OCI-LY7 (cell line): ENCODE measurements at regions not wholly inside any gene's neighbourhood (a gene's known extent, or its start where the extent isn't known, plus 50 kb on each side); places are given as distances from the start of the nearest gene placed in this dataset.

Experiments used
- BruUV-seq: library from RNA; stranded (reverse); fragments of 400-500 nt; replicated peaks from 2 replicates; lab custom pipeline; 2021; lab: Mats Ljungman, UMichigan
- CTCF ChIA-PET: fragments of 300-600 bp; sonication (Branson Sonifier 250); formaldehyde crosslinking; loops from one replicate; lab custom pipeline; 2022; ENCODE audit warnings: antibody characterized with exemption; ENCODE audit not compliant: unreplicated experiment; lab: Charles Lee
- POLR2A ChIA-PET: fragments of 300-600 bp; sonication (Branson Sonifier 250); formaldehyde crosslinking; loops from one replicate; lab custom pipeline; 2022; ENCODE audit warnings: antibody characterized with exemption; lab: Charles Lee
- DNase-seq: peaks from one replicate; pipeline ENCODE4 v3.0.0-alpha.2; 2015; ENCODE audit warnings: low spot score
- H2AFZ ChIP-seq: fragments of 200-600 bp; sonication (generic), shearing (Covaris generic); 2 replicates; pipeline ENCODE4 v1.6.1; 2014; ENCODE audit warnings: mild to moderate bottlenecking, antibody characterized with exemption, low read length, moderate library complexity
- H3K27ac ChIP-seq: fragments of 200-600 bp; sonication (generic); 2 replicates; pipeline ENCODE4 v1.5.1; 2014; ENCODE audit warnings: mixed run types, low read depth, mild to moderate bottlenecking, moderate library complexity, low read length, inconsistent platforms; ENCODE audit not compliant: poor library complexity, severe bottlenecking
- H3K36me3 ChIP-seq: fragments of 200-600 bp; sonication (generic); 2 replicates; pipeline ENCODE4 v1.6.1; 2014; ENCODE audit warnings: mild to moderate bottlenecking, antibody characterized with exemption, low read length, moderate library complexity, mixed read lengths; ENCODE audit not compliant: insufficient read depth
- H3K4me1 ChIP-seq: fragments of 200-600 bp; sonication (generic); 2 replicates; pipeline ENCODE4 v1.5.1; 2014; ENCODE audit warnings: mild to moderate bottlenecking, low read length; ENCODE audit not compliant: insufficient read depth, poor library complexity, severe bottlenecking
- H3K4me2 ChIP-seq: fragments of 200-600 bp; sonication (generic); 2 replicates; pipeline ENCODE4 v1.6.1; 2014; ENCODE audit warnings: mild to moderate bottlenecking, low read length
- H3K4me3 ChIP-seq: fragments of 200-600 bp; sonication (generic); 2 replicates; pipeline ENCODE4 v1.5.1; 2014; ENCODE audit warnings: mild to moderate bottlenecking, low read depth, low read length; ENCODE audit not compliant: poor library complexity, severe bottlenecking
- H3K79me2 ChIP-seq: fragments of 200-600 bp; sonication (generic); 2 replicates; pipeline ENCODE4 v1.6.1; 2016; ENCODE audit warnings: low read depth, mild to moderate bottlenecking, low read length, moderate library complexity, mixed read lengths; ENCODE audit not compliant: insufficient read depth
- H3K9me2 ChIP-seq: fragments of 200-600 bp; sonication (generic); 2 replicates; pipeline ENCODE4 v1.6.1; 2016; ENCODE audit warnings: mild to moderate bottlenecking, low read length, mixed read lengths; ENCODE audit not compliant: insufficient read depth
- H3K9me3 ChIP-seq: fragments of 200-600 bp; sonication (generic); 2 replicates; pipeline ENCODE4 v1.6.1; 2014; ENCODE audit warnings: mild to moderate bottlenecking, mixed run types, low read length, mixed read lengths
- H4K20me1 ChIP-seq: fragments of 200-600 bp; sonication (generic); 2 replicates; pipeline ENCODE4 v1.6.1; 2014; ENCODE audit warnings: mild to moderate bottlenecking, antibody characterized with exemption, low read length, moderate library complexity, mixed read lengths; ENCODE audit not compliant: insufficient read depth
- EZH2phosphoT487 ChIP-seq: fragments of 200-600 bp; sonication (generic); IDR thresholded peaks from 2 replicates; pipeline ENCODE4 v1.6.1; 2018; ENCODE audit warnings: low read depth, borderline replicate concordance, mild to moderate bottlenecking, mixed run types, antibody characterized with exemption, low read length, moderate library complexity, mixed read lengths
- intact Hi-C: fragments of 100-400 bp; cut with micrococcal nuclease; formaldehyde crosslinking; loops from one replicate; pipeline ENCODE4 v1.10.0; 2022; ENCODE audit not compliant: unreplicated experiment
- TF ChIP-seq, protein P1 (sequence below): fragments of 200-600 bp; sonication (generic); conservative IDR thresholded peaks from 2 replicates; pipeline ENCODE4 v1.5.1; 2014; ENCODE audit warnings: mild to moderate bottlenecking, antibody characterized with exemption, low read length, moderate library complexity, mixed read lengths

DNA sequence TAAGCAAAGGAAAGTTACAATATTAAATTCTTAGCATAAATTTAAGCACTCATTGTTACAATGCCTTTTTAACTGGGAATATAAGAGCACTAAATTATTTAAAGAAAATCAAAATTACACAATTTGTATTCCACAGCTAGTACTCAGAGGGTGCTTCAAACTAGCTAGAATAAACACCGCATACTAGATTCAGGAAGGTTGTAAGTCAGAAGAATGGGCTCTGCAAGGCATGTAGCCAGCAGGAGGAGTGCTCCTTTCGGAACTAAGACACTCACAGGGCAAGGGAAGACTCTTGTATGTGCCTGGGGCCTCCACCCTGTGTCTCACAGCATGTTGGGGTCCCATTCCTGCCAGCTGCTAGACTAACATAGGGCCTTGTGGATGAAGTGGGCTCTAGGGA is 327.7 kb upstream of the ALCAM start:
- Histone ChIP-seq H3K4me1 (no peaks in the 10 kb centered on the region), H4K20me1 (no peaks in the 10 kb centered on the region), H3K9me2 (no peaks in the 10 kb centered on the region), H3K4me3 (no peak overlapping the region), H3K36me3 (no peaks in the 10 kb centered on the region), H3K27ac (no peak overlapping the region), H3K4me2 (no peak overlapping the region), H3K9me3 (no peaks in the 10 kb centered on the region), H2AFZ (no peak overlapping the region), H3K79me2 (no peaks in the 10 kb centered on the region)
- POLR2A ChIA-PET = no interaction called here
- intact Hi-C loops = no loop called here
- no TSS peak for BruUV-seq
- TF ChIP-seq, protein P1, sequence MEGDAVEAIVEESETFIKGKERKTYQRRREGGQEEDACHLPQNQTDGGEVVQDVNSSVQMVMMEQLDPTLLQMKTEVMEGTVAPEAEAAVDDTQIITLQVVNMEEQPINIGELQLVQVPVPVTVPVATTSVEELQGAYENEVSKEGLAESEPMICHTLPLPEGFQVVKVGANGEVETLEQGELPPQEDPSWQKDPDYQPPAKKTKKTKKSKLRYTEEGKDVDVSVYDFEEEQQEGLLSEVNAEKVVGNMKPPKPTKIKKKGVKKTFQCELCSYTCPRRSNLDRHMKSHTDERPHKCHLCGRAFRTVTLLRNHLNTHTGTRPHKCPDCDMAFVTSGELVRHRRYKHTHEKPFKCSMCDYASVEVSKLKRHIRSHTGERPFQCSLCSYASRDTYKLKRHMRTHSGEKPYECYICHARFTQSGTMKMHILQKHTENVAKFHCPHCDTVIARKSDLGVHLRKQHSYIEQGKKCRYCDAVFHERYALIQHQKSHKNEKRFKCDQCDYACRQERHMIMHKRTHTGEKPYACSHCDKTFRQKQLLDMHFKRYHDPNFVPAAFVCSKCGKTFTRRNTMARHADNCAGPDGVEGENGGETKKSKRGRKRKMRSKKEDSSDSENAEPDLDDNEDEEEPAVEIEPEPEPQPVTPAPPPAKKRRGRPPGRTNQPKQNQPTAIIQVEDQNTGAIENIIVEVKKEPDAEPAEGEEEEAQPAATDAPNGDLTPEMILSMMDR = no peak
- no peak for TF ChIP-seq EZH2phosphoT487
- no peak for DNase-seq
- CTCF ChIA-PET = no interaction called here

DNA sequence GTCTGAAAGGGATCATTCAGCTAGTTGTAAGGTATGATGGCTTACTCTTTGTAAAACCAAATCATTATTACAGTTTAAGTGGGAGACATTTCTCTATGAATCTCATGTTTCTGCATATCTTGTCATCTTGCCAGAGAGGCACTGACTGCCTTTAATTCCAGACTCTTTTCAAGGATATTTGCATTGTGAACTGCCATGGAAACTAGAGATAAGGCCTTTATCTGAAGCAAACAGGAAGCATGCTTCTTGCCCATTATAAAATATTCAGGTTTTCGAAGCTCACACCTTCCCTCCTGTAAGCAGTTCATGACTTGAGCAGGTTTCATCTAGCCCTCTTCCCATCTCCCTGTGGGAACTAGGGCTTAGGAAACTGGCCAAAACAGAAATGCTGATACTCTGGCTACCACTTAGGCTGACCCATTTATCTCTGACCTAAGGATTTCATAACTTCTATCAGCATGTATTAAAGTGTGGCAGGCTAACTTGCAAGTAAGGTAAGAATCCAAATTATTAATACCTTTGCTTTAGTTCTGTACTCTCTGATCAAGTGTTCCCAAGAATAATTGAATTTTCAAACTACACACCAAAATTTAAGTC is 326.6 kb upstream of the ALCAM start:
- H3K27ac ChIP-seq = no peak overlapping the region
- no TSS peak for BruUV-seq

DNA sequence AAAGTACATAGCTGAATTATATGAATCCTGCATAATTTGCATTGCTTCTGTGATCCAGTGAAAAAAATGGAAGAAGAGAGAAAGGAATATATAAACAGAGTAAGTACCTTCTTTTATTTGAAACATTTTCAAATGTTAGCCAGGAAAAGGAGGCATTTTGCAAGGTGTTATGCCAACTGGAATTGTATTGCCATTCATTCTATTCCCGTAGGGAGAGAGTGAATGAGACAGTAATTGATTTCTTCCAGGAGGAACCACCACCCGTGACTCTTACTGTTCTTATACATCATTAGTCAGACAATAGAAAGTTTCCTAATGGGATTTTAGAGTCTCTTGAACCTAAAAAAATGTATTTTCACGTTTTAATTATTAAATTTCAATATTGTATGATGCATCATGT is 324.1 kb upstream of the ALCAM start:
- ChIA-PET CTCF (no interaction called here), POLR2A (interaction anchor here (0.7 kb wide), 3 partner anchors 24 to 528 kb away, joined by 3 to 4 read pairs (median 4); no protein-coding TSS in a partner anchor)
- BruUV-seq = no TSS peak
- Histone ChIP-seq H3K4me1 (no peaks in the 10 kb centered on the region), H4K20me1 (no peaks in the 10 kb centered on the region), H3K4me3 (no peak overlapping the region), H3K9me3 (no peaks in the 10 kb centered on the region), H3K27ac (no peak overlapping the region), H2AFZ (no peak overlapping the region), H3K9me2 (no peaks in the 10 kb centered on the region), H3K4me2 (no peak overlapping the region), H3K36me3 (no peaks in the 10 kb centered on the region), H3K79me2 (no peaks in the 10 kb centered on the region)
- TF ChIP-seq EZH2phosphoT487 = no peak
- TF ChIP-seq, protein P1 = no peak
- intact Hi-C loops = no loop called here
- DNase-seq = no peak

More for the DNA sequence above, 326.6 kb upstream of the ALCAM start:
- Histone ChIP-seq H3K79me2 (no peaks in the 10 kb centered on the region), H4K20me1 (no peaks in the 10 kb centered on the region), H3K4me2 (no peak overlapping the region), H3K36me3 (no peaks in the 10 kb centered on the region), H2AFZ (no peak overlapping the region), H3K4me3 (no peak overlapping the region), H3K9me3 (no peaks in the 10 kb centered on the region), H3K4me1 (no peaks in the 10 kb centered on the region), H3K9me2 (no peaks in the 10 kb centered on the region)
- intact Hi-C loops = no loop called here
- TF ChIP-seq, protein P1 = no peak
- no peak for TF ChIP-seq EZH2phosphoT487
- DNase-seq = no peak
- ChIA-PET CTCF (no interaction called here), POLR2A (no interaction called here)
